B cell (primary cell): ENCODE measurements at regions not wholly inside any gene's neighbourhood (a gene's known extent, or its start where the extent isn't known, plus 50 kb on each side); places are given as distances from the start of the nearest gene placed in this dataset.

ENCODE experiments used
- ATAC-seq: fragments of 200-7000 bp; cut with Tn5 transposase; one replicate; pipeline ENCODE4 v1.10.0; 2021; ENCODE audit warnings: low read depth, mild to moderate bottlenecking, moderate number of reproducible peaks, moderate library complexity
- CTCF ChIA-PET: fragments of 350-600 bp; sonication (Branson Sonifier 250); formaldehyde crosslinking; loops from one replicate; lab custom pipeline; 2021; ENCODE audit warnings: antibody characterized with exemption, inconsistent platforms; lab: Charles Lee
- POLR2A ChIA-PET: fragments of 350-600 bp; sonication (Branson Sonifier 250); formaldehyde crosslinking; loops from one replicate; lab custom pipeline; 2021; ENCODE audit warnings: antibody characterized with exemption; lab: Charles Lee
- DNase-seq: peaks from one replicate; pipeline ENCODE4 v3.0.0; 2013
- H2AFZ ChIP-seq: 2 replicates; pipeline ENCODE4 v1.6.1; 2012; ENCODE audit warnings: mild to moderate bottlenecking, low read depth, low read length; ENCODE audit not compliant: insufficient read depth, poor library complexity, severe bottlenecking
- H3K27ac ChIP-seq, 2 donors: 1 replicate in 1 of 2; 2 replicates in 1 of 2; pipeline ENCODE4 v1.5.1; 2012 to 2013; ENCODE audit warnings: low read length in 2 of 2, mild to moderate bottlenecking in 2 of 2, moderate library complexity in 1 of 2
- H3K27me3 ChIP-seq, 4 experiments: fragments of 200-600 bp in 1 of 4; sonication (generic) in 1 of 4; replicated peaks in 1 of 4; 1 replicate in 2 of 4; 2 replicates in 2 of 4; pipeline versions ENCODE4 v1.6.1 to v1.7.0; 2013 to 2016; ENCODE audit warnings: low read length in 3 of 4, mild to moderate bottlenecking in 2 of 4, mixed read lengths in 1 of 4, moderate library complexity in 1 of 4; ENCODE audit not compliant: insufficient read depth in 4 of 4, control insufficient read depth in 3 of 4; ENCODE audit errors: control extremely low read depth in 1 of 4
- H3K36me3 ChIP-seq, 2 experiments: replicated peaks in 1 of 2; 1 replicate in 1 of 2; 2 replicates in 1 of 2; pipeline versions ENCODE4 v1.6.1 to v1.7.1; 2013; ENCODE audit warnings: low read length in 1 of 2; ENCODE audit not compliant: insufficient read depth in 2 of 2, control insufficient read depth in 1 of 2; ENCODE audit errors: control extremely low read depth in 1 of 2, extremely low read depth in 1 of 2
- H3K4me1 ChIP-seq, 2 donors: fragments of 200-600 bp in 1 of 2; sonication (generic) in 1 of 2; 1 replicate in 1 of 2; 2 replicates in 1 of 2; pipeline versions ENCODE4 v1.5.1 to v1.6.1; 2013 to 2017; ENCODE audit warnings: low read length in 2 of 2; ENCODE audit not compliant: control insufficient read depth in 2 of 2, insufficient read depth in 2 of 2
- H3K4me2 ChIP-seq: replicated peaks from 2 replicates; pipeline ENCODE3; 2012; ENCODE audit warnings: mild to moderate bottlenecking, low read depth, low read length; ENCODE audit not compliant: poor library complexity, severe bottlenecking
- H3K4me3 ChIP-seq, 5 experiments: fragments of 200-600 bp in 1 of 5; sonication (generic) in 1 of 5; 1 replicate in 3 of 5; 2 replicates in 2 of 5; pipeline versions ENCODE4 v1.5.1 to v1.7.0; 2011 to 2016; ENCODE audit warnings: low read length in 4 of 5, mild to moderate bottlenecking in 4 of 5, low read depth in 2 of 5, control low read depth in 1 of 5, moderate library complexity in 1 of 5; ENCODE audit not compliant: insufficient read depth in 1 of 5; ENCODE audit errors: control extremely low read depth in 1 of 5, extremely low read depth in 1 of 5
- H3K79me2 ChIP-seq: fragments of 200-600 bp; sonication (generic); one replicate; pipeline ENCODE4 v1.6.0; 2016; ENCODE audit warnings: low read length; ENCODE audit not compliant: control insufficient read depth, insufficient read depth
- H3K9ac ChIP-seq: fragments of 200-600 bp; sonication (generic); 2 replicates; pipeline ENCODE4 v1.6.1; 2017; ENCODE audit warnings: mild to moderate bottlenecking, low read length, moderate library complexity
- H3K9me3 ChIP-seq, 3 donors: one replicate each; pipeline versions ENCODE4 v1.6.1 to v1.7.1; 2013; ENCODE audit warnings: low read length in 2 of 3; ENCODE audit not compliant: control insufficient read depth in 2 of 3, insufficient read depth in 1 of 3; ENCODE audit errors: control extremely low read depth in 1 of 3
- H4K20me1 ChIP-seq: 2 replicates; pipeline ENCODE4 v1.6.0; 2012; ENCODE audit warnings: mild to moderate bottlenecking, low read length; ENCODE audit not compliant: insufficient read depth, control insufficient read depth, poor library complexity, severe bottlenecking
- H3K27ac Mint-ChIP-seq: one replicate; pipeline ENCODE4 v1.8.0; 2021; ENCODE audit warnings: mixed read lengths
- H3K27me3 Mint-ChIP-seq: one replicate; pipeline ENCODE4 v1.8.0; 2021; ENCODE audit warnings: mixed read lengths
- H3K4me1 Mint-ChIP-seq: one replicate; pipeline ENCODE4 v1.8.0; 2021; ENCODE audit warnings: mixed read lengths
- H3K4me3 Mint-ChIP-seq: one replicate; pipeline ENCODE4 v1.8.0; 2021; ENCODE audit warnings: mixed read lengths
- H3K9me3 Mint-ChIP-seq: one replicate; pipeline ENCODE4 v1.8.0; 2022; ENCODE audit warnings: mixed read lengths; ENCODE audit not compliant: insufficient read depth
- CTCF ChIP-seq: fragments of 200-600 bp; IDR thresholded peaks from one replicate; pipeline ENCODE4 v1.8.0; 2022; ENCODE audit warnings: antibody characterized with exemption, mild to moderate bottlenecking
- EZH2 ChIP-seq: IDR thresholded peaks from 2 replicates; pipeline ENCODE4 v1.6.1; 2012; ENCODE audit warnings: borderline replicate concordance, low read depth, mild to moderate bottlenecking, moderate library complexity, low read length; ENCODE audit not compliant: insufficient read depth, poor library complexity, severe bottlenecking
- WGBS: methylation state at CpG from one replicate; pipeline ENCODE4 v1.1.5; 2013; ENCODE audit warnings: missing lambda C conversion rate; ENCODE audit not compliant: insufficient coverage; 5-methylcytosine and 5-hydroxymethylcytosine counted together
- intact Hi-C: fragments of 100-400 bp; cut with micrococcal nuclease; formaldehyde crosslinking; loops from one replicate; pipeline ENCODE4 v1.10.0; 2022

- Histone ChIP-seq H3K79me2 (no peaks in the 10 kb centered on the region), H3K27ac (no peak overlapping the region), H3K27me3 (no peaks in the 10 kb centered on the region), H3K4me1 (no peaks in the 10 kb centered on the region), H4K20me1 (no peaks in the 10 kb centered on the region), H3K4me2 (no peak overlapping the region), H3K36me3 (no peaks in the 10 kb centered on the region), H2AFZ (no peak overlapping the region), H3K9me3 (peaks cover 0 to 3% (median 0%) of the 10 kb centered on the region in 3 donors), H3K4me3 (no peak overlapping the region), H3K9ac (no peak overlapping the region)
- ATAC-seq (no peak), DNase-seq (no peak)
- TF ChIP-seq EZH2 (no peak), CTCF (no peak)
- Mint-ChIP-seq H3K4me1 (no peaks in the 10 kb centered on the region), H3K27ac (no peak overlapping the region), H3K9me3 (no peaks in the 10 kb centered on the region), H3K4me3 (no peak overlapping the region), H3K27me3 (no peaks in the 10 kb centered on the region)
- WGBS = no CpG with 5 or more reads among the region's 1 CpG
- intact Hi-C loops = no loop called here
- ChIA-PET POLR2A (no interaction called here), CTCF (no interaction called here)
Observed at GRCh38 chr5:39906146-39906545, 481.4 kb upstream of the DAB2 start.

GRCh38 chr5:39905356-39905755 is 480.6 kb upstream of the DAB2 start:
- no peak for TF ChIP-seq CTCF
- no peak for TF ChIP-seq EZH2
- intact Hi-C loops = no loop called here
- H4K20me1 ChIP-seq = no peaks in the 10 kb centered on the region
- H3K4me1 ChIP-seq = no peaks in the 10 kb centered on the region
- ATAC-seq (no peak), DNase-seq (no peak)
- no peak overlapping the region for H3K4me3 ChIP-seq
- Mint-ChIP-seq H3K9me3 (no peaks in the 10 kb centered on the region), H3K4me1 (no peaks in the 10 kb centered on the region), H3K27ac (no peak overlapping the region), H3K4me3 (no peak overlapping the region), H3K27me3 (no peaks in the 10 kb centered on the region)
- H3K4me2 ChIP-seq = no peak overlapping the region
- H3K9ac ChIP-seq = no peak overlapping the region
- no peaks in the 10 kb centered on the region for H3K27me3 ChIP-seq
- H3K9me3 ChIP-seq = peaks cover 0 to 3% (median 0%) of the 10 kb centered on the region in 3 donors
- H3K27ac ChIP-seq = no peak overlapping the region
- H3K79me2 ChIP-seq = no peaks in the 10 kb centered on the region
- 70% methylated on average over 2 of the region's 4 CpGs for WGBS
- no peak overlapping the region for H2AFZ ChIP-seq
- no peaks in the 10 kb centered on the region for H3K36me3 ChIP-seq
- ChIA-PET CTCF (no interaction called here), POLR2A (interaction anchor here (0.7 kb wide), 1 partner anchor 907 kb away, joined by 3 read pairs; no protein-coding TSS in a partner anchor)
